ENCODE measurements at regions not wholly inside any gene's neighbourhood (a gene's known extent, or its start where the extent isn't known, plus 50 kb on each side); places are given as distances from the start of the nearest gene placed in this dataset.
"Not testable (repeated sequence)": the region's sequence is repeated elsewhere in the genome, so short reads cannot be mapped to it uniquely, and the experiment has no call there.

DNA sequence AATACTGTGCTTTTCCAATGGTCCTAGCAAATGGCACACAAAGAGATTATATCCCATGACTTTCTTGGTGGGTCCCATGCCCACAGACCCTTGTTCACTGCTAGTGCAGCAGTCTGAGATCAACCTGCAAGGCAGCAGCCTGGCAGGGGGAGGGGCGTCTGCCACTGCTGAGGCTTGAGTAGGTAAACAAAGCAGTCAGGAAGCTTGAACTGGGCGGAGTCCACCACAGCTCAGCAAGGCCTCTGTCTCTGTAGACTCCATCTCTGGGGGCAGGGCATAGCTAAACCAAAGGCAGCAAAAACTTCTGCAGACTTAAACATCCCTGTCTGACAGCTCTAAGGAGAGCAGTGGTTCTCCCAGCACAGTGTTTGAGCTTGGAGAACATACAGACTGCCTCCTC is 82.9 kb downstream of the ZNF737 start:
- DNase-seq: no peak

- no peak for DNase-seq
These were observed 83.8 kb downstream of the ZNF737 start for GRCh38 chr19:20481736-20482135.

- DNase-seq: no peak
These were observed 86.1 kb downstream of the ZNF737 start for GRCh38 chr19:20479483-20479882.

DNA sequence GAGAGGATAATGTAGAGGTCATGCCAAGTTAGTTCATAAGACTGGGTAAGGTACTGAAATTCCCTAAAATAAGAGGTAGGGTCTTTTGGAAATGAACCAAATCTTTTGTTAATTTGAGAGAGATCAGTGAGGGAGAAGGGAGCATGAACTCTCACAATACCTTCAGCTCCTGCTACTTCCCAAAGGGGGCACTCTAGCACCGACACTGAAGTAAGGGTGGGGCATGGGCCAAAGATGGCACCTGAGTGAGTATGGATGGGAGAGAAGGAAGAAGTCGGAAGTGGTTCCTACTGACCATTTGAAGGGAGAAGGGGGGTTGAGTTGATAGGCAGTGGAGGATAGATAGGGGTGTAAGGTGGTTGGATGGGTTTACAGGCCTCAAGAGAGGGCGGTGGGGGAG is 86.6 kb downstream of the ZNF737 start:
- no peak for DNase-seq

DNA sequence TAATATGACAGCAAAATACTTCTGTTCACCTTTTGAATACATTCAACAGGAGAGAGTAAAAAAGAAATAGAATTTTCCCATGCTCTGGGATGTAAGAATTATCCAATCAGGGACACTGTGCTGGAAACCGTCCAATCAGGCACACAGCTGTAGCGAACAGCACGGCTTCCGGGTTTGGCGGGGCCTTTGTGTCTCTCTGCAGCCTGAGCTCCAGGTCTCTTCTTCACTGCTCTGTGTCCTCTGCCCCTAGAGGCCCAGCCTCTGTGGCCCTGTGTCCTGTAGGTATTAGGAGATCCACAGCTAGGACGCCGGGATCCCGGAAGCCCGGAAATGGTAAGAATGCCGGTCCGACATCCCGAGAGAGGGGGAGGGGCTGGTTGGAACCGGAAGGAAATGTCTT is 92.7 kb downstream of the ZNF737 start:
- no peak for DNase-seq

- DNase-seq: peak; percentile 3
These were observed 94.2 kb downstream of the ZNF737 start for GRCh38 chr19:20471431-20471830.

- DNase-seq: peak; percentile 70
These were observed 95.0 kb downstream of the ZNF737 start for GRCh38 chr19:20470345-20471135.

- DNase-seq: not testable (repeated sequence)
These were observed 99.0 kb downstream of the ZNF737 start for GRCh38 chr19:20466638-20466990.

GRCh38 chr19:20465922-20466637 is 99.5 kb downstream of the ZNF737 start:
- DNase-seq: not testable (repeated sequence)

DNA sequence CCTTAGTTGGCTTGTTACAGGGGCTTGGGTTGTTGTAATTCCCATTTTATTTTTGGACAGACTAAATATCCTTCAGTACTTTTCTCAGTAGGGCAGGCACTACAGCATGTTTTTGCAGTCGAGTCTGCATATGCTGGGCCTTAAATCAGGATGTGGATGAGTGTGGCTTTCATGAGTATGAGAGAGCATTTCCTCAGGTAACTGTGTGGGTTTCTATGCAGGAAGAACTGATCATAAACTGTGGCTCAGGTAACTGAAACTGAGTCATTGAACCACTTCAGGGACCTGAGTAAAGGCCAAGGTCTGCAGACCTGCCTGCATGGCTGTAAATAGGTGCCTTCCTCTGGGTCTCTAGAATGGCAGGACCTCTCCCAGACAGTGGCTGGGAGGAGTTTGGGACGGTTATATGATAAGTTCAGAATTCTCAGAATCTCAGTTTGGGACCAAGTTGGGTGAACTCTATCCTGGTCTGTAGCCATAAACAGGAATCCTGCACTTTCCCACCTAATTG is 112.1 kb downstream of the ZNF737 start:
- no peak for DNase-seq

- DNase-seq: no peak
These were observed 121.2 kb downstream of the ZNF737 start for GRCh38 chr19:20444202-20444885.

- DNase-seq: not testable (repeated sequence)
These were observed 133.2 kb downstream of the ZNF737 start for GRCh38 chr19:20432266-20432842.

DNA sequence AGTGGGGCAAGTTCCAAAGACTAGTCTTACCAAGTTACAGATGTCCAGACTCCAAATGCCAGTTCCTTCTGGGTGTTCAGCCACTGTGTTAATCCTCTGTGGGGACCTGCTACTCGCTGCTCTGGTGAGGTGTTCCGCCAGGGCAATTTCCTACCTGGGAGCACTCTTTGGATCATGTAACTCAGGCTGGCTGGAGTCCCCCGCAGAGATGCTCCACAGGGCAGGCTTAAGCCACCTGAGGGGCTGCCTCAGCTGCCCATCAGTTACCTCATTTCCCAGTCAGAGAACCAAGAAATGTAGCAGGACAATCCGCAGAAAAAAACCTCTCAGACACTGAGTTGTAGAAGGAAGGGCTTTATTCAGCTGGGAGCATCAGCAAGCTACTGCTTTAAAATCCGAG is 133.8 kb downstream of the ZNF737 start:
- DNase-seq: no peak

DNA sequence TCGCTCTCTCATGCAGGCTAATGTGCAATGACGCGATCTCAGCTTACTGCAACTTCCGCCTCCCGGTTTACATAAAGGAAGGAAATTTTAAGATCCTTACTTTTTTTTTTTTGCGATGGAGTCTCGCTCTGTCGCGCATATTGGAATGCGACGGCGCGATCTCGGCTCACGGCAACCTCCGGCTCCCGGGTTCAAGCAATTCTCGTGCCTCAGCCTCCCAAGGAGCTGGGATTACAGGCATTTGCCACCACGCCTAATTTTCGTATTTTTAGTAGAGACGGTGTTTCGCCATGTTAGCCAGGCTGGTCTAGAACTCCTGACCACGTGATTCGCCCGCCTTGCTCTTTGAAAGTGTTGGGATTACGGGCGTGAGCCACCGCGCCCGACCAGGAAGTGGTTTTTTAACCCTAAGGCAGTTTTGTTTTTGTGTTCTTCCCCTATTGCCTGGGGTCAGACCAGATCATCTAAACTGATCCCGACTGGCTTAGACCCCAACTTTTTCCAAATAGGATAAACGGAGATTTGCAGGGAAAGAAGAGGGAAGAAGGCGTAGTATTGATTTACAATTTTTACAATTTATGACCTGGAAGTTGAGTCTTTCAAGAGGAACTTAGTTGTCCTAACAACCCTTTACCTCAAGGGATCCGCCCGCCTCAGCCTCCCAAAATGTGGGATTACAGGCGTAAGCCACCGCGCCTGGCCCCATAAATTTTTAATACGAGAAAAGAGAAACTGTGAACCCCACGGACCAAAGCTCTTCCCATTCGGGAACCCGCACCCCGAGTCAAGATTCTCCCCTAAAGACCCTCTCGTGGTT is 142.0 kb downstream of the ZNF737 start:
- DNase-seq: no peak

GRCh38 chr19:20422216-20423205 is 143.1 kb downstream of the ZNF737 start:
- DNase-seq: no peak

DNA sequence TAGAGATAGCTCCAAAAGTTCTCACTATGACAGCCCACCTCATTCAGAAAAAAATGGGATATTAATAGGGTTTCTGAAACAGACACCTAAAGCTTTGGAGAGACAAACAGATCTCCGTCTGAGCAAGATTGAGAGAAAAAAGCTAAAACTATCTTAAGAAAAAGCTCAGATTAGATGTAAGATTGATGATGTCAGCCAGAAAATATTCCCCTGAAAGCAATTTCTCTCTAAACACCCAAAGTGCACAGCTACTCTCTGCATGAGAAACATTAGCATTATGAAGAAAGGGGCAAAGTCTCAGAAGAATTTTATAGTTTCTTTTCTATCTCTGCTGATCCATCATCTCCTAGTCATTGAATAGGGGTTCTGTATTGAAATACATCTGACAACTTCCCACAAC is 148.9 kb downstream of the ZNF737 start:
- no peak for DNase-seq

DNA sequence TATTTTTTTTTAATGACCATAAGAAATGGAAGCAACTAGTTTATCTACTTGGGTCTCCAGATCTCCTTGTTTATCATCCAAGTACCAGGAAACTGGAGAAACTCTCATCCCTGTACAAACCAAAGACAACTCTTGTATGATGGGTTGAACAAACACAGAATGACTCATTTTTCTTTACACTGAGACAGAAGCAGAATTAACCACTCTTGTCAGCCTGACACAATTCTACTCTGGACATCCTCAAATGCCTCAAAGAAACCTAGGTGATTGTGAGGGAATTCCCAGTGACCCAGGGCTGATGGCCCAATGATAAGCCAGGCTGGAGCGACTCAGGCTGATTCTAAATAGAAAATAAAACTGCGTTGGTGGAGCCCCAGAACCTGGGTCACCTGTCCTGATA is 151.5 kb downstream of the ZNF737 start:
- DNase-seq: no peak

- no peak for DNase-seq
These were observed 151.9 kb downstream of the ZNF737 start for GRCh38 chr19:20413705-20414104.

DNA sequence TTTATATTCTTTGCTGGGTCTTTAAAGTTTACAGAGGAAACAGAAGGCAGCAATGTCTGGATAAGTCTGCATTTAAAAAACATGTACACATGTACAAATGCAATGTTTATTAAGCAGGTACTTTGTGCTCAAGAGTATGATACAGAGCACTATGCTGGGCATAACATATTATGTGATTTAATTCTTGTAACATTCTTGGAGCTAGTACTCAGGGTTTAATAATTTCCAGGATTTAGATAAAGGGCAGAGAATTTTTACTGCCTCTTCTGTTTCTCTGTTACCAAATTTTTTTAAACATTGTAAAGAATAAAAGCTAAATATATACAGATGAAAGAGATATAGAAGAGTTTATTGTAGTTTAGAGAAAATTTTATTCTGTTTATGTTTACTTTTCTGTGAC is 152.7 kb downstream of the ZNF737 start:
- no peak for DNase-seq

GRCh38 chr19:20397292-20397691 is 168.3 kb downstream of the ZNF737 start:
- no peak for DNase-seq

DNA sequence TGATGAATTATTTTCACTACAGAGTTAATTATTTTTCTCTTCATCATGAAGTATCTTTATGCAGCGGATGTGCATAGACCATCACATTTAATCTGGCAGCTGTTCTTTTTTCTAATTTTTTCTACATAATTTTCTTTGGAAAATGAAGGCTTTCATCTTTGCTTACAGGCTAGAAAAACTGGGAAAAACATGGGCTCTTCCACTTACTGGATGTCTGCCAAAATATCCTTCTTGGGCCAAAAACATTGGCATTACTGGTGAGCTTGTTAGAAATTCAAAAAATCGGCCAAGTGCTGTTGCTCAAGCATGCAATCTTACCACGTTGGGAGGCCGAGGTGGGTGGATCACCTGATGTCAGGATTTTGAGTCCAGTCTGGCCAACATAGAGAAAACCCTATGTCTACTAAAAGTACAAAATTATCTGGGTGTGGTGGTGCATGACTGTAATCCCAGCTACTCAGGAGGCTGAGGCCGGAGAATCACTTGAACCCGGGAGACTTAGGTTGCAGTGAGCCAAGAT is 176.8 kb downstream of the ZNF737 start:
- DNase-seq: no peak

Data from DMS79 treated with DMSO at 0.1 percent for 48 hours (cell line).